H1 (cell line): ENCODE measurements at regions not wholly inside any gene's neighbourhood (a gene's known extent, or its start where the extent isn't known, plus 50 kb on each side); places are given as distances from the start of the nearest gene placed in this dataset.

Experiments used
- ASH2L ChIP-seq: fragments of 200-600, 300-600 bp; sonication (generic); IDR thresholded peaks from one replicate; pipeline ENCODE4 v1.7.1; 2017; ENCODE audit warnings: low read length
- CBX5 ChIP-seq: fragments of 300-800, 300-1000 bp; sonication (generic); IDR thresholded peaks from 2 replicates; pipeline ENCODE4 v1.7.1; 2016; ENCODE audit warnings: antibody characterized with exemption, low read length, low read depth
- CHD1 ChIP-seq: IDR thresholded peaks from 2 replicates; pipeline ENCODE4 v1.6.1; 2012; ENCODE audit warnings: low read depth, low read length, improper control_type of control experiment
- EZH2 ChIP-seq: fragments of 200-600 bp; sonication (generic); IDR thresholded peaks from 2 replicates; pipeline ENCODE4 v1.7.1; 2012; ENCODE audit warnings: low read depth, mild to moderate bottlenecking, moderate library complexity, low read length, inconsistent platforms; ENCODE audit not compliant: severe bottlenecking
- MAX ChIP-seq: IDR thresholded peaks from 2 replicates; pipeline ENCODE4 v1.6.1; 2012; ENCODE audit warnings: inconsistent platforms
- SP4 ChIP-seq: IDR thresholded peaks from 2 replicates; pipeline ENCODE4 v1.6.1; 2012; ENCODE audit warnings: low read length, inconsistent platforms
- TAF1 ChIP-seq: IDR thresholded peaks from 2 replicates; pipeline ENCODE4 v1.6.1; 2011; ENCODE audit warnings: mild to moderate bottlenecking, low read depth, low read length
- TAF7 ChIP-seq: optimal IDR thresholded peaks from 2 replicates; pipeline ENCODE3; 2011; ENCODE audit warnings: low read depth, mild to moderate bottlenecking, inconsistent platforms, low read length, moderate library complexity, borderline replicate concordance

GRCh38 chr10:18960466-18961079 is 88.0 kb upstream of the MALRD1 start (continued):
- TF ChIP-seq TAF1 (no peak), SP4 (no peak), ASH2L (no peak), CBX5 (no peak), TAF7 (no peak), CHD1 (no peak), EZH2 (no peak), MAX (no peak)
